ENCODE measurements at regions not wholly inside any gene's neighbourhood (a gene's known extent, or its start where the extent isn't known, plus 50 kb on each side); places are given as distances from the start of the nearest gene placed in this dataset.

- Mint-ChIP-seq H3K4me1 (no peaks in the 10 kb centered on the region), H3K27me3 (no peaks in the 10 kb centered on the region), H3K4me3 (no peak overlapping the region), H3K9me3 (peaks cover 0 to 22% (median 8%) of the 10 kb centered on the region in 5 donors), H3K36me3 (no peaks in the 10 kb centered on the region), H3K27ac (no peak overlapping the region)
- no peaks in the 10 kb centered on the region for H3K36me3 ChIP-seq (ENCODE audit: insufficient read depth, low read length)
- ChIA-PET CTCF (no interaction called here), POLR2A (no interaction called here)
- H3K4me1 ChIP-seq (ENCODE audit: insufficient read depth, low read length) = no peaks in the 10 kb centered on the region
- DNase-seq = no peak
- no peak overlapping the region for H3K4me3 ChIP-seq (ENCODE audit: low read length)
- no peaks in the 10 kb centered on the region for H3K27me3 ChIP-seq (ENCODE audit: insufficient read depth, low read length, poor library complexity, severe bottlenecking)
- H3K9me3 ChIP-seq (ENCODE audit: low read length) = no peaks in the 10 kb centered on the region
- no peak overlapping the region for H3K27ac ChIP-seq (ENCODE audit: low read depth, low read length)
These were observed 70.2 kb upstream of the FSHR start for GRCh38 chr2:49224426-49225010.

- DNase-seq = no peak
- H3K36me3 ChIP-seq (ENCODE audit: insufficient read depth, low read length) = no peaks in the 10 kb centered on the region
- H3K27ac ChIP-seq (ENCODE audit: low read depth, low read length) = no peak overlapping the region
- Mint-ChIP-seq H3K4me1 (no peaks in the 10 kb centered on the region), H3K36me3 (no peaks in the 10 kb centered on the region), H3K27ac (no peak overlapping the region), H3K4me3 (no peak overlapping the region), H3K27me3 (no peaks in the 10 kb centered on the region), H3K9me3 (peaks cover 0 to 22% (median 11%) of the 10 kb centered on the region in 5 donors)
- H3K27me3 ChIP-seq (ENCODE audit: insufficient read depth, low read length, poor library complexity, severe bottlenecking) = no peaks in the 10 kb centered on the region
- no peaks in the 10 kb centered on the region for H3K9me3 ChIP-seq (ENCODE audit: low read length)
- CTCF ChIA-PET = no interaction called here
- no peaks in the 10 kb centered on the region for H3K4me1 ChIP-seq (ENCODE audit: insufficient read depth, low read length)
- POLR2A ChIA-PET = no interaction called here
- H3K4me3 ChIP-seq (ENCODE audit: low read length) = no peak overlapping the region
These were observed 68.7 kb upstream of the FSHR start for GRCh38 chr2:49222975-49223528.

- ChIA-PET CTCF (no interaction called here), POLR2A (no interaction called here)
- Mint-ChIP-seq H3K36me3 (no peaks in the 10 kb centered on the region), H3K27ac (no peak overlapping the region), H3K27me3 (no peaks in the 10 kb centered on the region), H3K9me3 (peaks cover 1 to 15% (median 12%) of the 10 kb centered on the region in 5 donors), H3K4me3 (no peak overlapping the region), H3K4me1 (no peaks in the 10 kb centered on the region)
- Histone ChIP-seq H3K36me3 (ENCODE audit: insufficient read depth, low read length) (no peaks in the 10 kb centered on the region), H3K9me3 (ENCODE audit: low read length) (no peaks in the 10 kb centered on the region), H3K4me1 (ENCODE audit: insufficient read depth, low read length) (no peaks in the 10 kb centered on the region), H3K27me3 (ENCODE audit: insufficient read depth, low read length, poor library complexity, severe bottlenecking) (no peaks in the 10 kb centered on the region), H3K27ac (ENCODE audit: low read depth, low read length) (no peak overlapping the region), H3K4me3 (ENCODE audit: low read length) (no peak overlapping the region)
- no peak for DNase-seq
These were observed 65.4 kb upstream of the FSHR start for GRCh38 chr2:49219741-49220140.

GRCh38 chr2:49210191-49210590 is 55.9 kb upstream of the FSHR start:
- H3K4me3 ChIP-seq (ENCODE audit: low read length) = no peak overlapping the region
- POLR2A ChIA-PET = no interaction called here
- H3K27ac Mint-ChIP-seq = no peak overlapping the region

GRCh38 chr2:49207204-49207603 is 52.9 kb upstream of the FSHR start:
- no peak overlapping the region for H3K27ac ChIP-seq (ENCODE audit: low read depth, low read length)
- no peaks in the 10 kb centered on the region for H3K36me3 ChIP-seq (ENCODE audit: insufficient read depth, low read length)
- H3K9me3 Mint-ChIP-seq = peaks cover 0 to 11% (median 5%) of the 10 kb centered on the region in 5 donors
- ChIA-PET CTCF (no interaction called here), POLR2A (no interaction called here)
- no peak for DNase-seq
- H3K36me3 Mint-ChIP-seq = no peaks in the 10 kb centered on the region
- H3K27me3 Mint-ChIP-seq = no peaks in the 10 kb centered on the region
- H3K9me3 ChIP-seq (ENCODE audit: low read length) = no peaks in the 10 kb centered on the region
- no peaks in the 10 kb centered on the region for H3K27me3 ChIP-seq (ENCODE audit: insufficient read depth, low read length, poor library complexity, severe bottlenecking)
- H3K4me3 Mint-ChIP-seq = no peak overlapping the region
- no peaks in the 10 kb centered on the region for H3K4me1 ChIP-seq (ENCODE audit: insufficient read depth, low read length)
- no peak overlapping the region for H3K4me3 ChIP-seq (ENCODE audit: low read length)
- H3K27ac Mint-ChIP-seq = no peak overlapping the region
- H3K4me1 Mint-ChIP-seq = no peaks in the 10 kb centered on the region

More at GRCh38 chr2:49210191-49210590, 55.9 kb upstream of the FSHR start:
- Histone ChIP-seq H3K9me3 (ENCODE audit: low read length) (no peaks in the 10 kb centered on the region), H3K4me1 (ENCODE audit: insufficient read depth, low read length) (no peaks in the 10 kb centered on the region), H3K27me3 (ENCODE audit: insufficient read depth, low read length, poor library complexity, severe bottlenecking) (no peaks in the 10 kb centered on the region), H3K36me3 (ENCODE audit: insufficient read depth, low read length) (no peaks in the 10 kb centered on the region), H3K27ac (ENCODE audit: low read depth, low read length) (no peak overlapping the region)
- Mint-ChIP-seq H3K36me3 (no peaks in the 10 kb centered on the region), H3K27me3 (no peaks in the 10 kb centered on the region), H3K4me1 (no peaks in the 10 kb centered on the region), H3K9me3 (peaks cover under 1 to 16% (median 5%) of the 10 kb centered on the region in 5 donors), H3K4me3 (no peak overlapping the region)
- CTCF ChIA-PET = no interaction called here
- no peak for DNase-seq
